A673 (cell line): ENCODE measurements at regions not wholly inside any gene's neighbourhood (a gene's known extent, or its start where the extent isn't known, plus 50 kb on each side); places are given as distances from the start of the nearest gene placed in this dataset.

Experiments used
- BruUV-seq: library from RNA; stranded (reverse); fragments of 400-500 nt; replicated peaks from 2 replicates; lab custom pipeline; 2021; lab: Mats Ljungman, UMichigan
- CTCF ChIA-PET: fragments of 300-600 bp; sonication (Branson Sonifier 250); formaldehyde crosslinking; loops from one replicate; lab custom pipeline; 2022; ENCODE audit warnings: antibody characterized with exemption; lab: Charles Lee
- POLR2A ChIA-PET: fragments of 300-600 bp; sonication (Branson Sonifier 250); formaldehyde crosslinking; loops from one replicate; lab custom pipeline; 2022; ENCODE audit warnings: antibody characterized with exemption; ENCODE audit not compliant: low non-redundant PET; lab: Charles Lee
- DNase-seq: peaks from one replicate; pipeline ENCODE4 v3.0.0-alpha.2; 2015; ENCODE audit warnings: low spot score
- H3K27ac ChIP-seq: fragments of 200-600 bp; sonication (generic); 2 replicates; pipeline ENCODE4 v1.5.1; 2016; ENCODE audit warnings: mixed run types, low read depth, mild to moderate bottlenecking, mixed read lengths, antibody characterized with exemption, low read length; ENCODE audit not compliant: poor library complexity, severe bottlenecking
- H3K27me3 ChIP-seq: fragments of 200-600 bp; sonication (generic); replicated peaks from 2 replicates; pipeline ENCODE4 v1.6.1; 2017; ENCODE audit warnings: mixed run types, low read depth, mild to moderate bottlenecking, mixed read lengths, antibody characterized with exemption, low read length; ENCODE audit not compliant: insufficient read depth, poor library complexity
- H3K36me3 ChIP-seq: fragments of 200-600 bp; sonication (generic); 2 replicates; pipeline ENCODE4 v1.6.1; 2016; ENCODE audit warnings: mixed run types, mild to moderate bottlenecking, mixed read lengths, antibody characterized with exemption, low read length; ENCODE audit not compliant: insufficient read depth, poor library complexity, severe bottlenecking
- H3K4me1 ChIP-seq: fragments of 200-600 bp; sonication (generic); 2 replicates; pipeline ENCODE4 v1.6.1; 2017; ENCODE audit warnings: mixed run types, mild to moderate bottlenecking, mixed read lengths, antibody characterized with exemption, low read length; ENCODE audit not compliant: insufficient read depth, poor library complexity, severe bottlenecking
- H3K4me3 ChIP-seq: fragments of 200-600 bp; sonication (generic); 2 replicates; pipeline ENCODE4 v1.5.1; 2016; ENCODE audit warnings: low read depth, mixed run types, mild to moderate bottlenecking, mixed read lengths, low read length; ENCODE audit not compliant: poor library complexity, severe bottlenecking
- H3K9me3 ChIP-seq: fragments of 200-600 bp; sonication (generic); 2 replicates; pipeline ENCODE4 v1.6.1; 2016; ENCODE audit warnings: mixed run types, low read depth, mild to moderate bottlenecking, mixed read lengths, antibody characterized with exemption, low read length; ENCODE audit not compliant: poor library complexity, severe bottlenecking
- CTCF ChIP-seq: fragments of 300-800, 200-600 bp; sonication (generic); conservative IDR thresholded peaks from 2 replicates; pipeline ENCODE4 v1.5.1; 2017; ENCODE audit warnings: low read depth, mild to moderate bottlenecking, antibody characterized with exemption, low read length, moderate library complexity, mixed read lengths
- EZH2 ChIP-seq: fragments of 200-600 bp; sonication (generic); IDR thresholded peaks from 2 replicates; pipeline ENCODE4 v1.6.1; 2017; ENCODE audit warnings: borderline replicate concordance, low read depth, mild to moderate bottlenecking, mixed read lengths, antibody characterized with exemption, low read length; ENCODE audit not compliant: poor library complexity, severe bottlenecking
- intact Hi-C: fragments of 100-400 bp; cut with micrococcal nuclease; formaldehyde crosslinking; loops from one replicate; pipeline ENCODE4 v1.10.0; 2022; ENCODE audit not compliant: unreplicated experiment

- Histone ChIP-seq H3K9me3 (no peaks in the 10 kb centered on the region), H3K27me3 (no peaks in the 10 kb centered on the region), H3K4me1 (no peaks in the 10 kb centered on the region), H3K4me3 (no peak overlapping the region), H3K36me3 (no peaks in the 10 kb centered on the region), H3K27ac (no peak overlapping the region)
- POLR2A ChIA-PET, result no interaction called here
- BruUV-seq, result no TSS peak
- TF ChIP-seq EZH2 (no peak), CTCF (no peak)
- CTCF ChIA-PET, result interaction anchor here (0.6 kb wide), 1 partner anchor 33 kb away, joined by 5 read pairs; no protein-coding TSS in a partner anchor
- intact Hi-C loops, result no loop called here
- DNase-seq, result no peak
These were observed 50.4 kb upstream of the MTNR1B start for GRCh38 chr11:92919048-92919447.
